Endodermal cell (in vitro differentiated cells): ENCODE measurements at regions not wholly inside any gene's neighbourhood (a gene's known extent, or its start where the extent isn't known, plus 50 kb on each side); places are given as distances from the start of the nearest gene placed in this dataset.

Experiments
- DNase-seq: peaks from one replicate; pipeline ENCODE4 v3.0.0-alpha.2; 2017
- H3K27ac ChIP-seq: 2 replicates; pipeline ENCODE4 v1.5.1; 2013; ENCODE audit warnings: mild to moderate bottlenecking, low read depth, low read length, moderate library complexity
- H3K27me3 ChIP-seq: 2 replicates; pipeline ENCODE4 v1.6.1; 2013; ENCODE audit warnings: mild to moderate bottlenecking, low read length, moderate library complexity; ENCODE audit not compliant: insufficient read depth, control insufficient read depth, poor library complexity, severe bottlenecking
- H3K36me3 ChIP-seq: 2 replicates; pipeline ENCODE4 v1.7.0; 2013; ENCODE audit warnings: mild to moderate bottlenecking, low read length, moderate library complexity; ENCODE audit not compliant: control insufficient read depth, insufficient read depth
- H3K4me1 ChIP-seq: one replicate; pipeline ENCODE4 v1.7.0; 2013; ENCODE audit warnings: low read length; ENCODE audit not compliant: control insufficient read depth, insufficient read depth
- H3K4me3 ChIP-seq: 2 replicates; pipeline ENCODE4 v1.5.1; 2013; ENCODE audit warnings: mild to moderate bottlenecking, low read length, moderate library complexity
- H3K9ac ChIP-seq: 2 replicates; pipeline ENCODE4 v1.6.1; 2013; ENCODE audit warnings: mild to moderate bottlenecking, low read length, moderate library complexity; ENCODE audit not compliant: poor library complexity, severe bottlenecking; ENCODE audit errors: extremely low read depth
- H3K9me3 ChIP-seq: 2 replicates; pipeline ENCODE4 v1.6.1; 2013; ENCODE audit warnings: mild to moderate bottlenecking, low read length, moderate library complexity; ENCODE audit not compliant: control insufficient read depth
- H3K27ac Mint-ChIP-seq: 2 replicates; pipeline ENCODE4 v1.8.0; 2020; ENCODE audit warnings: mixed read lengths
- H3K27me3 Mint-ChIP-seq: 2 replicates; pipeline ENCODE4 v1.8.0; 2021; ENCODE audit warnings: mild to moderate bottlenecking, mixed read lengths; ENCODE audit not compliant: insufficient read depth
- H3K36me3 Mint-ChIP-seq: 2 replicates; pipeline ENCODE4 v1.8.0; 2020; ENCODE audit warnings: low read depth, mixed read lengths
- H3K4me1 Mint-ChIP-seq: 2 replicates; pipeline ENCODE4 v1.8.0; 2020; ENCODE audit warnings: mixed read lengths
- H3K4me3 Mint-ChIP-seq: 2 replicates; pipeline ENCODE4 v1.8.0; 2020; ENCODE audit warnings: mild to moderate bottlenecking, moderate library complexity, mixed read lengths
- H3K9me3 Mint-ChIP-seq: 2 replicates; pipeline ENCODE4 v1.8.0; 2020; ENCODE audit warnings: mild to moderate bottlenecking, mixed read lengths
- WGBS, 2 experiments: methylation state at CpG; one replicate each; pipeline versions ENCODE4 v1.1.5 to v1.1.7; 2013; ENCODE audit warnings: missing lambda C conversion rate in 2 of 2, mixed read lengths in 1 of 2; ENCODE audit not compliant: insufficient coverage in 1 of 2, insufficient read length in 1 of 2; 5-methylcytosine and 5-hydroxymethylcytosine counted together
- TF ChIP-seq, protein P1 (sequence below): fragments of 200-600 bp; sonication (generic); conservative IDR thresholded peaks from 2 replicates; pipeline ENCODE4 v1.5.0; 2021; ENCODE audit warnings: antibody characterized with exemption, mild to moderate bottlenecking

- Mint-ChIP-seq H3K27me3 (no peaks in the 10 kb centered on the region), H3K4me3 (no peak overlapping the region), H3K4me1 (peaks cover 19% of the 10 kb centered on the region), H3K9me3 (peaks cover 15% of the 10 kb centered on the region), H3K27ac (no peak overlapping the region), H3K36me3 (peaks cover 2% of the 10 kb centered on the region)
- 92 to 93% methylated on average over 4 to 5 of the region's 5 CpGs for WGBS, 2 experiments
- no peak overlapping the region for H3K4me3 ChIP-seq
- H3K36me3 ChIP-seq, result no peaks in the 10 kb centered on the region
- DNase-seq, result no peak
- no peak overlapping the region for H3K27ac ChIP-seq
- peaks cover 6% of the 10 kb centered on the region for H3K4me1 ChIP-seq
- H3K9me3 ChIP-seq, result peaks cover 15% of the 10 kb centered on the region
- H3K9ac ChIP-seq, result no peak overlapping the region
- TF ChIP-seq, protein P1, sequence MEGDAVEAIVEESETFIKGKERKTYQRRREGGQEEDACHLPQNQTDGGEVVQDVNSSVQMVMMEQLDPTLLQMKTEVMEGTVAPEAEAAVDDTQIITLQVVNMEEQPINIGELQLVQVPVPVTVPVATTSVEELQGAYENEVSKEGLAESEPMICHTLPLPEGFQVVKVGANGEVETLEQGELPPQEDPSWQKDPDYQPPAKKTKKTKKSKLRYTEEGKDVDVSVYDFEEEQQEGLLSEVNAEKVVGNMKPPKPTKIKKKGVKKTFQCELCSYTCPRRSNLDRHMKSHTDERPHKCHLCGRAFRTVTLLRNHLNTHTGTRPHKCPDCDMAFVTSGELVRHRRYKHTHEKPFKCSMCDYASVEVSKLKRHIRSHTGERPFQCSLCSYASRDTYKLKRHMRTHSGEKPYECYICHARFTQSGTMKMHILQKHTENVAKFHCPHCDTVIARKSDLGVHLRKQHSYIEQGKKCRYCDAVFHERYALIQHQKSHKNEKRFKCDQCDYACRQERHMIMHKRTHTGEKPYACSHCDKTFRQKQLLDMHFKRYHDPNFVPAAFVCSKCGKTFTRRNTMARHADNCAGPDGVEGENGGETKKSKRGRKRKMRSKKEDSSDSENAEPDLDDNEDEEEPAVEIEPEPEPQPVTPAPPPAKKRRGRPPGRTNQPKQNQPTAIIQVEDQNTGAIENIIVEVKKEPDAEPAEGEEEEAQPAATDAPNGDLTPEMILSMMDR, result no peak
- H3K27me3 ChIP-seq, result no peaks in the 10 kb centered on the region
Measured at GRCh38 chr7:46957195-46957594, 624.7 kb downstream of the TNS3 start.

GRCh38 chr7:46955531-46955930 is 626.4 kb downstream of the TNS3 start:
- Mint-ChIP-seq H3K27ac (no peak overlapping the region), H3K9me3 (peaks cover 12% of the 10 kb centered on the region), H3K36me3 (peaks cover 2% of the 10 kb centered on the region), H3K27me3 (peaks cover 5% of the 10 kb centered on the region), H3K4me3 (no peak overlapping the region), H3K4me1 (peaks cover 19% of the 10 kb centered on the region)
- H3K36me3 ChIP-seq, result no peaks in the 10 kb centered on the region
- no peaks in the 10 kb centered on the region for H3K27me3 ChIP-seq
- TF ChIP-seq, protein P1, result no peak
- no peak overlapping the region for H3K9ac ChIP-seq
- no peak for DNase-seq
- H3K9me3 ChIP-seq, result peaks cover 11% of the 10 kb centered on the region
- no peak overlapping the region for H3K4me3 ChIP-seq
- H3K27ac ChIP-seq, result no peak overlapping the region
- 95 to 100% methylated on average over 2 of the region's 2 CpGs for WGBS, 2 experiments
- H3K4me1 ChIP-seq, result peaks cover 6% of the 10 kb centered on the region

DNA sequence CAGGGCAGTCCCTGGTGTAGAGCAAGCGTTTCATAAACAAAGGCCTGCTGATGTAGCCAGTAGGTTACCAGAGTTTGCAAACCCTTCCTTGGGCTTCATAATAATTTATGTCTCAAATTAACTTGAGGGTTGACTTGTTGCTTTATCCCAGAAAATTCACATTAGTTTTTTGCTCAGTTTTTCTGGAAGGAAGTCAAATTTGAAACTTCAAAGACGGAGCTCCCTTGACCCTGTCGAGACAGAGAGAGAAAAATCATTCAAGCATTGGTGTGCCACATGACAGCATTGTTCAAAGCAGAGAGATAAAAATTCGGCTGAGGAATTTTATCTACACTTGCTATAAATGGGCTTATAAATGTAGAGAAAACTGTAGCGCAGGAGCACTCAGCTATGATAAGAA is 627.7 kb downstream of the TNS3 start:
- no peak for DNase-seq
- WGBS, 2 experiments, result 90 to 96% methylated on average over 4 to 5 of the region's 5 CpGs
- Mint-ChIP-seq H3K27ac (no peak overlapping the region), H3K36me3 (peaks cover under 1% of the 10 kb centered on the region), H3K27me3 (peaks cover 5% of the 10 kb centered on the region), H3K4me3 (no peak overlapping the region), H3K4me1 (peaks cover 22% of the 10 kb centered on the region), H3K9me3 (peaks cover 4% of the 10 kb centered on the region)
- TF ChIP-seq, protein P1, result no peak
- Histone ChIP-seq H3K36me3 (no peaks in the 10 kb centered on the region), H3K9me3 (no peaks in the 10 kb centered on the region), H3K27me3 (no peaks in the 10 kb centered on the region), H3K27ac (no peak overlapping the region), H3K9ac (no peak overlapping the region), H3K4me1 (peaks cover 6% of the 10 kb centered on the region), H3K4me3 (no peak overlapping the region)
